ENCODE measurements at regions not wholly inside any gene's neighbourhood (a gene's known extent, or its start where the extent isn't known, plus 50 kb on each side); places are given as distances from the start of the nearest gene placed in this dataset.

DNA sequence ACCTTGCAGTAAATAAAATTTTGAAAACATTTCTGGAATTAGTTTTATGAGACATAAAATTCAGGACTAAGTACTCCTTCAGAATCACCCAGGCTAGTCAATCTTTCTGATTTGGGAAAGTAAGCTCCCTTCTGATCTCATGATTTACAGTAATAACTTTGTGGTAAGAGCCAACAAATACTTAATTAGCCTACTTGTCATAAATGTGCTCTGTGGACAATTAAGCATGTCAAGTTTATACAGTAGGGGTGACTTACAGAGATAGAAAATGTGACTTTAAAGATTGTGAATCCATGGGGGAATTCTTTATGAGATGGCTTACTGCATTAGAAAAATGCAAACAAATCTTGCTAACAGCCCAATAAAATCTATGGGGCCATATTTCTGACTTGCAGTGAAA lies 616.9 kb upstream of the GHITM start:
- CTCF ChIA-PET: interaction anchor here (0.7 to 1.2 kb wide), 2 partner anchors 327 to 721 kb away, joined by 3 read pairs; no protein-coding TSS in a partner anchor
- no peak overlapping the region for H3K27ac ChIP-seq
- no peak for DNase-seq (ENCODE audit: low spot score)
- TF ChIP-seq, protein P1, sequence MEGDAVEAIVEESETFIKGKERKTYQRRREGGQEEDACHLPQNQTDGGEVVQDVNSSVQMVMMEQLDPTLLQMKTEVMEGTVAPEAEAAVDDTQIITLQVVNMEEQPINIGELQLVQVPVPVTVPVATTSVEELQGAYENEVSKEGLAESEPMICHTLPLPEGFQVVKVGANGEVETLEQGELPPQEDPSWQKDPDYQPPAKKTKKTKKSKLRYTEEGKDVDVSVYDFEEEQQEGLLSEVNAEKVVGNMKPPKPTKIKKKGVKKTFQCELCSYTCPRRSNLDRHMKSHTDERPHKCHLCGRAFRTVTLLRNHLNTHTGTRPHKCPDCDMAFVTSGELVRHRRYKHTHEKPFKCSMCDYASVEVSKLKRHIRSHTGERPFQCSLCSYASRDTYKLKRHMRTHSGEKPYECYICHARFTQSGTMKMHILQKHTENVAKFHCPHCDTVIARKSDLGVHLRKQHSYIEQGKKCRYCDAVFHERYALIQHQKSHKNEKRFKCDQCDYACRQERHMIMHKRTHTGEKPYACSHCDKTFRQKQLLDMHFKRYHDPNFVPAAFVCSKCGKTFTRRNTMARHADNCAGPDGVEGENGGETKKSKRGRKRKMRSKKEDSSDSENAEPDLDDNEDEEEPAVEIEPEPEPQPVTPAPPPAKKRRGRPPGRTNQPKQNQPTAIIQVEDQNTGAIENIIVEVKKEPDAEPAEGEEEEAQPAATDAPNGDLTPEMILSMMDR (conservative IDR thresholded peaks at IDR 0.05; ENCODE audit: low read depth): no peak
- POLR2A ChIA-PET (ENCODE audit: low non-redundant PET): no interaction called here

DNA sequence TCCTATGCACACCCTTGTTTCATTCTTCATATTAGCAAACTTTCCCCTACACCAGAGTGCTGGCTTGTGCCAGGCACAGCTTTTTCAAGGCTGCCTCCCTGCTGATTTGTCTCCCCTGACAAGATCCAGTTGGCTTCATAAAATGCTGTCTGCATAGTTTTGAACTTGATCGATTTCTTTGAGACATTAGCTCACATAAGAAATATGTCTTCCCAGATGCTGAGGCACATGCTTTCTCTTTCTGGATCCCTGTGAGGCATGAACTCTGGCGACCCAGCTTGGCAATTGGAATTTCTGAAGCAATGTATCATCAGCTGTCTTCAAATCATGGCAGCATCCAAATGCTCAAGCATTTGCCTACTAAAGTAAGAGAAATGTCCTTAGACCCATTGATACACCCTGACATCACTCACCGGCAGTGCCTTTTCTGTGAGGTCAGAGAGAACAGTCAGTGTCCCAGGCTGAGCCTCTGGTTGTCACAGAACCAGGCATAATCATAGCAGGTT lies 616.4 kb upstream of the GHITM start:
- no peak for DNase-seq (ENCODE audit: low spot score)
- ChIA-PET CTCF (interaction anchor here (0.7 to 1.2 kb wide), 2 partner anchors 328 to 722 kb away, joined by 3 read pairs; no protein-coding TSS in a partner anchor), POLR2A (ENCODE audit: low non-redundant PET) (no interaction called here)
- no peak overlapping the region for H3K27ac ChIP-seq
- TF ChIP-seq, protein P1 (conservative IDR thresholded peaks at IDR 0.05; ENCODE audit: low read depth): no peak

DNA sequence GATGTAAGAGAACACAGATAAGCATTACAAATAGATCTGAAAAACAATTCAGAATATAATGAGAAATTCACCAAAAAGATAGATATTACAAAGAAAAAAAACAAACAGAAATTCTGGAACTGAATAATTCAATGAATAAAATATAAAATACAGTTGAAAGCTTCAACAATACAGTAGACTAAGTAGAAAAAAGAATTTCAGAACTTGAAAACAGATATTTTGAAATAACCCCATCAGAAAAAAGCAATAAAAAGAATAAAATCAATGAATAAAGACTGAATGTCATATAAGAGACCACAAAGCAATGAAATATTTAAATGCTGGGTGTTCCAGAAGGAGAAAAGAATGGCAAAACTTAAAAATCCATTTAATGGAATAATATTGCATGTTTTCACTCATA lies 611.4 kb upstream of the GHITM start:
- DNase-seq (ENCODE audit: low spot score): no peak
- ChIA-PET CTCF (no interaction called here), POLR2A (ENCODE audit: low non-redundant PET) (no interaction called here)
- H3K27ac ChIP-seq: no peak overlapping the region
- TF ChIP-seq, protein P1 (conservative IDR thresholded peaks at IDR 0.05; ENCODE audit: low read depth): no peak

DNA sequence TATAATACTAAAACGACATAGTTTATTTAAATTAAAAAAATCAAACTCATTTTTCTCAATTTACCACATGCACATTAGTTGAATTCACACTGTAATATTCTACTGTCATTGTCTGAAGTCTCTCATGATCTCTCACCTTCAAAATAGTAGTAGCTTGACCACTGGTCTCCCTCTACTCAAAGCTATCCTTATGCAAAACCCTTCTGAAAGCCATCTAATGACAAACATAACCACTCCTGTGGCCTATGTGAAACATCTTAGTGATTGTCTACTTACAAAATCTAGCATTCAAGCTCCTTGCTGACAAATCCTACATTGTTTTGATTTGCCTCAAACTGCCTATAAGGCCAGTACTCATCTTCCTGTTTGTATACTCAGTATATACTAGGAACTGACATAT lies 606.0 kb upstream of the GHITM start:
- no peak overlapping the region for H3K27ac ChIP-seq
- DNase-seq (ENCODE audit: low spot score): no peak
- ChIA-PET POLR2A (ENCODE audit: low non-redundant PET) (no interaction called here), CTCF (no interaction called here)
- TF ChIP-seq, protein P1 (conservative IDR thresholded peaks at IDR 0.05; ENCODE audit: low read depth): no peak

DNA sequence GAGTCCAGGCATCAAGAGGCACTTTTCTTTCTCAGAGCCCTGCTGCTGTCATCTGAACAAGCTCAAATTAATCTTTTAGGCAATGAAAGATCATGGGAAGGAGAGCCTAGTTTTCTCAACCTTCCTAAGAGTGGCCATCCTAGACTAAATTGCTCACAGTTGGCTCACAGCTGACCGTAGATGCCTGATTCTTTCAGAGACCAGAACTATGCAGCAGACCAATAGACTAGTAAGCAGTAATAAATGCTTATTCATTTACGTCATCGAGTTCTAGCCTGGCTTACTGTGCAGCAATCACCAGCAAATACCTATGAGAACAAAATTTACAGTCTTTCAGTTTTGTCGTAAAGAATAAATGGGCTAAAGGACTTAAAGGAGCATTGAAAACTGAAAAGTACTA lies 602.9 kb upstream of the GHITM start:
- CTCF ChIA-PET: no interaction called here
- DNase-seq (ENCODE audit: low spot score): no peak
- TF ChIP-seq, protein P1 (conservative IDR thresholded peaks at IDR 0.05; ENCODE audit: low read depth): no peak
- no peak overlapping the region for H3K27ac ChIP-seq
- POLR2A ChIA-PET (ENCODE audit: low non-redundant PET): no interaction called here

DNA sequence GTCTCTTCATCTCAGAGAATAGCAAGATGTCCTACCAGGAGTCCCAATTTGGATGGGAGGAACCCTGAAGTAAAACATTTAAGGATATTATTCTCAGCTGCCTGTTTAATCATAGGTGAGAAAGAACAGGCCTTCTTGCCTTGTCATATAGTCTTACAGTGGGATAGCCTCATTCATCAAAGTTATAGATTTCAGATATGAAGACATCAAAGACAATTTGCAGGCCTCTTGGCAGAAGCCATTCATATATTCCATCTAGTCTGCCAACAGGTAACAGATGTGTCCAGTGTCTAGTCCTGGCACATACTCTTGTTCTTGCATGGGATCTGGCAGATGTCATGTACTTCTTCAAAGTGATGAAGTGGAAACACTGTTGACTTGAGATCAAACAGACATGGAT lies 601.3 kb upstream of the GHITM start:
- TF ChIP-seq, protein P1 (conservative IDR thresholded peaks at IDR 0.05; ENCODE audit: low read depth): no peak
- no peak overlapping the region for H3K27ac ChIP-seq
- no peak for DNase-seq (ENCODE audit: low spot score)
- ChIA-PET POLR2A (ENCODE audit: low non-redundant PET) (no interaction called here), CTCF (no interaction called here)

Data from RWPE1 (cell line).